Left ventricle myocardium inferior (tissue), 1 donor: ENCODE measurements at regions not wholly inside any gene's neighbourhood (a gene's known extent, or its start where the extent isn't known, plus 50 kb on each side); places are given as distances from the start of the nearest gene placed in this dataset.

Experiments
- DNase-seq: peaks from one replicate; pipeline ENCODE4 v3.0.0-alpha.2; 2020
- H3K27ac ChIP-seq: fragments of 200-600 bp; replicated peaks from 2 replicates; pipeline ENCODE4 v1.8.0; 2021
- H3K27me3 ChIP-seq: fragments of 200-600 bp; 2 replicates; pipeline ENCODE4 v1.8.0; 2021; ENCODE audit warnings: low read depth
- H3K36me3 ChIP-seq: fragments of 200-600 bp; 2 replicates; pipeline ENCODE4 v1.8.0; 2021
- H3K4me1 ChIP-seq: fragments of 200-600 bp; 2 replicates; pipeline ENCODE4 v1.8.0; 2021
- H3K4me3 ChIP-seq: fragments of 200-600 bp; 2 replicates; pipeline ENCODE4 v1.8.0; 2021; ENCODE audit warnings: mild to moderate bottlenecking, moderate library complexity
- H3K9me3 ChIP-seq: fragments of 200-600 bp; replicated peaks from 2 replicates; pipeline ENCODE4 v1.8.0; 2021
- intact Hi-C: fragments of 100-400 bp; cut with micrococcal nuclease; formaldehyde crosslinking; loops from one replicate; pipeline ENCODE4 v1.11.0; 2022
- TF ChIP-seq, protein P1 (sequence below): fragments of 200-600 bp; IDR thresholded peaks from 2 replicates; pipeline ENCODE4 v1.8.0; 2021; ENCODE audit warnings: antibody characterized with exemption, mild to moderate bottlenecking, borderline replicate concordance
- donor health status: DM: no; HTN: yes; CAD: no; lungs with severe emphysema.

DNA sequence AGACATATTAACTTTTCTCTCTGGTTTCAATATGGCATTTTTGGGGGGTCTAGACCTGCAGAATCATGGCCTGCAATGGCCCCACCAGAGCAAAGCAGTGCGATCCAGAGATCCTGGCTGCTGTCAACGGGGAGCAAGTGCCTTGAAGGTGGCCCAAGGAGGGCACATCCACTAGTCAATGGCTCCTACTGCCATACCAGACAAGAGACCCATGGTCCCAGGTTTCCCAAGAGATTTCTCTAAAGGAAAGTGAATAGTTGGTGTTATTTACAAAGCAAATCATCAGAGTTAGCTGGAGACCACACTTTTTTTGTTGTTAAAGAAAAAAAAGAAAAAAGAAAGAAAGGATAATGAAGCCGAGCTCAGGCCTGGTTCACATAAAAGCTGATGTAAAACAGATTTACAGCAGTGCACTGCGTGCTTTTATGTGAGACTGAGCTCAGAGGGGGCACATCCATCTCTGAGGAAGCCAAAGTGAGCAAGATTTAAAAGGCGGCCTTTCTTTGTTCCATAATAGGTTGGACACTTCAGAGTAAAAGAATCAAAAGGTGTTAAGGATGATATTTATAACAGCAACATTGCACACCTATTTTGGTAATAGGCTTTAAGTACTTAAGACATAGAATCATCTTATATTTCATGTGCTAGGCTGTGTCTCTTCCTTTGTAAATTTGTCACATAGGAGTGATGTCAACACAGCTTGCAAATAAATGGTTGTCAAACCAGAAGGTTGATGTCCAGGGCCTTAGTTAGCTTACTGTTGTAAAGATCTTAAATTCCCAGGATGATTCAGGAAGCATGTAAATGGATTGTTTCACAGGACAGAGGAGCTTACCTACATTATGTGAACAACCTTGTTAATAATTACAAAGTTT lies 201.3 kb upstream of the NTM start:
- H3K4me3 ChIP-seq: no peak overlapping the region
- no peaks in the 10 kb centered on the region for H3K4me1 ChIP-seq
- intact Hi-C loops: no loop called here
- no peaks in the 10 kb centered on the region for H3K36me3 ChIP-seq
- no peaks in the 10 kb centered on the region for H3K9me3 ChIP-seq
- no peak overlapping the region for H3K27ac ChIP-seq
- peaks cover 6% of the 10 kb centered on the region for H3K27me3 ChIP-seq
- no peak for DNase-seq
- TF ChIP-seq, protein P1, sequence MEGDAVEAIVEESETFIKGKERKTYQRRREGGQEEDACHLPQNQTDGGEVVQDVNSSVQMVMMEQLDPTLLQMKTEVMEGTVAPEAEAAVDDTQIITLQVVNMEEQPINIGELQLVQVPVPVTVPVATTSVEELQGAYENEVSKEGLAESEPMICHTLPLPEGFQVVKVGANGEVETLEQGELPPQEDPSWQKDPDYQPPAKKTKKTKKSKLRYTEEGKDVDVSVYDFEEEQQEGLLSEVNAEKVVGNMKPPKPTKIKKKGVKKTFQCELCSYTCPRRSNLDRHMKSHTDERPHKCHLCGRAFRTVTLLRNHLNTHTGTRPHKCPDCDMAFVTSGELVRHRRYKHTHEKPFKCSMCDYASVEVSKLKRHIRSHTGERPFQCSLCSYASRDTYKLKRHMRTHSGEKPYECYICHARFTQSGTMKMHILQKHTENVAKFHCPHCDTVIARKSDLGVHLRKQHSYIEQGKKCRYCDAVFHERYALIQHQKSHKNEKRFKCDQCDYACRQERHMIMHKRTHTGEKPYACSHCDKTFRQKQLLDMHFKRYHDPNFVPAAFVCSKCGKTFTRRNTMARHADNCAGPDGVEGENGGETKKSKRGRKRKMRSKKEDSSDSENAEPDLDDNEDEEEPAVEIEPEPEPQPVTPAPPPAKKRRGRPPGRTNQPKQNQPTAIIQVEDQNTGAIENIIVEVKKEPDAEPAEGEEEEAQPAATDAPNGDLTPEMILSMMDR: no peak

DNA sequence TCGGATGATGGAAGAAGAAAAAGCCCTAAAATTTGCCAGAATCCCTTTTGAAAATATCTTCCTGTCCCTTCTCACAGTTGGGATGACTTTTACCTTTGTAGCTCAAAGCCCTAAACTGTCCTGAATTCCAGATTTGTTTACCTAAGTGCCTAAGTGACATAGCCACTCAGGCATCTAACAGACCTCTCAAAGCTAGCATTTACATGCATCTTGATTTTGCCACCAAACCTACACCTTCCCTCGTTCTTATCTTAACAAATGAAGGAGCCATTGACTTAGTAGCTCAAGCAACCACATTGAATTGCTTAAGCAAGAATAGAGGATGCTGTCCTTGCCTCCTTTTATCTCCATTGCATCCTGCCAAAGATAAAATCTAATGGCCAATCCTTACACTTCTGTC lies 198.4 kb upstream of the NTM start:
- Histone ChIP-seq H3K4me1 (no peaks in the 10 kb centered on the region), H3K27ac (no peak overlapping the region), H3K36me3 (no peaks in the 10 kb centered on the region), H3K4me3 (no peak overlapping the region), H3K9me3 (no peaks in the 10 kb centered on the region), H3K27me3 (peaks cover 6% of the 10 kb centered on the region)
- intact Hi-C loops: no loop called here
- no peak for DNase-seq
- TF ChIP-seq, protein P1: no peak

DNA sequence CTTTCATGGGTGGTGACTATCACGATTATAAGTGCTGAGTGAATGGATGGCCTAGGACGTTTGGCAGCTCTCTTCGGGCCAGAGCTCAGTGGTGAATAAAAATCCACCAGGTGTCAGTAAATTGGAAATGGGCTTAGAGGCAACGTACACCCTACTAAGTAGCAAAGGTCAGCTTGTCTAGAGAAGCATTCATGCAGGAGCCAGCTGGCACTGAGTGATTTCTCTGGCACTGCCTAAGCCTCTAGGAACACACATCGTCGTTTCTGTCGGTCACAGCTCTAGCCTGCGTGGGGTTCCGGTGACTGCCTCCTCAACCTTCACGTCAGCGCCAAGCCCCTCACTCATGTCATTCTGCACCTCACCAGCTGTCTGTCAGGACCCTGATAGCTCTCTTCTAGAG lies 192.4 kb upstream of the NTM start:
- intact Hi-C loops: no loop called here
- Histone ChIP-seq H3K27ac (no peak overlapping the region), H3K4me3 (no peak overlapping the region)

DNA sequence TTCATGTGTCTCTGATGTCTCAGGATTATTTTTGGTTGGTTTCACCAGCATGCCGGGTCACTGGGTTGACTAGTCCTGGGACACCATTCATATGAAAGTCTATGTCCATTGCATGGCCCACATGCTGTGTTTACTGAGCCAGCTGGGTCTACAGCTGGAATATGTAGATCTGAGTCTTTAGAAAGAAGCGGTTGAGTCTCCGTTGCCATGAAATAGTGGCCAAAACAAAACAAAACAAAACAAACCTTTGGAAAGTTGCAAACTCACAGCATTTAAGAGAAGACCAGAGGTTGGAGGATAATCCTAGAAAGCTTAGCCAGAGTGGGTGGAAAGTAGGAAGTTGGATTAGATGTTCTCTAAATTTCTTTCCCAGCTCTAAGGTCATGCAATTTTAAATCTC lies 191.8 kb upstream of the NTM start:
- H3K4me3 ChIP-seq: no peak overlapping the region
- TF ChIP-seq, protein P1: no peak
- no peak for DNase-seq
- H3K27ac ChIP-seq: no peak overlapping the region
- H3K4me1 ChIP-seq: peaks cover 3% of the 10 kb centered on the region
- no peaks in the 10 kb centered on the region for H3K36me3 ChIP-seq
- no peaks in the 10 kb centered on the region for H3K27me3 ChIP-seq
- intact Hi-C loops: no loop called here
- no peaks in the 10 kb centered on the region for H3K9me3 ChIP-seq

More for the DNA sequence above, 192.4 kb upstream of the NTM start:
- peaks cover 3% of the 10 kb centered on the region for H3K4me1 ChIP-seq
- H3K27me3 ChIP-seq: no peaks in the 10 kb centered on the region
- H3K36me3 ChIP-seq: no peaks in the 10 kb centered on the region
- TF ChIP-seq, protein P1: no peak
- DNase-seq: no peak
- no peaks in the 10 kb centered on the region for H3K9me3 ChIP-seq

DNA sequence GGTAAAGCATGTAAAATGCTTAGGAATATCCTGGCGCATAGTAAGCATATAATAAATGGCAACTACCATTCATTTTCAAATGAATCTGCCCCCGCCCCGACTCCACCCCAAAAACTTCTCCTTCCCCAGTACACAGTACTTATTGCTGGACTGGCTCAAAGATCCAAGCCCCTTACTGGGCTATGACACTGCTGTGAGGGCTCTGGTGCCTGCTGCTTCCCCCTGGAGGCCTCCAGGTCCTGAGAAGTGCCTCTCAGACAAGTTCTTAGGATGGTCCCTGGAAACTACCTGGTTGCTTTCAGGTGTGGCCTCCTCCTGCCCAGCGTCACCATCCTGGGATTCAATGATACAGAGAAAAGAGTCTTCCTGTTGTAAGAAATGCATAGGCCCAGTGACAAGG lies 190.6 kb upstream of the NTM start:
- TF ChIP-seq, protein P1: no peak
- no peak for DNase-seq
- Histone ChIP-seq H3K9me3 (no peaks in the 10 kb centered on the region), H3K27me3 (no peaks in the 10 kb centered on the region), H3K4me3 (no peak overlapping the region), H3K27ac (no peak overlapping the region), H3K4me1 (peaks cover 3% of the 10 kb centered on the region), H3K36me3 (no peaks in the 10 kb centered on the region)
- intact Hi-C loops: no loop called here
